SK-N-SH (cell line): ENCODE measurements at regions not wholly inside any gene's neighbourhood (a gene's known extent, or its start where the extent isn't known, plus 50 kb on each side); places are given as distances from the start of the nearest gene placed in this dataset.
"Not testable (repeated sequence)": the region's sequence is repeated elsewhere in the genome, so short reads cannot be mapped to it uniquely, and the experiment has no call there.

Source experiments
- CTCF ChIA-PET: fragments of 300-600, 350-600 bp; formaldehyde crosslinking; extraction: SDS; loops from one replicate; lab custom pipeline; 2021; lab: Yijun Ruan, JAX
- POLR2A ChIA-PET: fragments of 350-600 bp; sonication (Branson Sonifier 250); formaldehyde crosslinking; extraction: SDS; loops from one replicate; lab custom pipeline; 2020; ENCODE audit warnings: antibody characterized with exemption, inconsistent platforms; lab: Yijun Ruan, JAX
- DNase-seq: peaks from one replicate; pipeline ENCODE4 v3.0.0; 2012
- H2AFZ ChIP-seq: fragments of 200-600 bp; sonication (generic); 2 replicates; pipeline ENCODE4 v1.8.1; 2016; ENCODE audit warnings: antibody characterized with exemption, mild to moderate bottlenecking, low read depth
- H3F3A ChIP-seq: fragments of 200-600 bp; sonication (generic); replicated peaks from 2 replicates; pipeline ENCODE3; 2016; ENCODE audit warnings: antibody characterized with exemption, mild to moderate bottlenecking; ENCODE audit not compliant: insufficient read depth
- H3K27ac ChIP-seq, 2 experiments: fragments of 200-500 bp in 1 of 2; fragments of 200-600 bp in 1 of 2; sonication (Bioruptor generic) in 1 of 2; sonication (generic), shearing (Covaris generic) in 1 of 2; 2 replicates each; pipeline versions ENCODE4 v1.5.1 to v1.6.1; 2014 to 2016; ENCODE audit warnings: low read depth in 2 of 2, inconsistent platforms in 1 of 2, low read length in 1 of 2, mild to moderate bottlenecking in 1 of 2, mixed read lengths in 1 of 2
- H3K27me3 ChIP-seq: fragments of 200-600 bp; sonication (generic), shearing (Covaris generic); 2 replicates; pipeline ENCODE4 v1.6.1; 2016; ENCODE audit warnings: mixed run types; ENCODE audit not compliant: insufficient read depth
- H3K36me3 ChIP-seq, 2 experiments: fragments of 200-500 bp in 1 of 2; fragments of 200-600 bp in 1 of 2; sonication (Bioruptor generic) in 1 of 2; sonication (generic) in 1 of 2; replicated peaks in 1 of 2; 2 replicates each; pipeline versions ENCODE3 to v1.5.1; 2014 to 2016; ENCODE audit warnings: low read length in 1 of 2, mild to moderate bottlenecking in 1 of 2; ENCODE audit not compliant: insufficient read depth in 2 of 2, control insufficient read depth in 1 of 2
- H3K4me1 ChIP-seq, 2 experiments: fragments of 200-500 bp in 1 of 2; fragments of 200-600 bp in 1 of 2; sonication (Bioruptor generic) in 1 of 2; sonication (generic), shearing (Covaris generic) in 1 of 2; 2 replicates each; pipeline versions ENCODE4 v1.5.1 to v1.6.1; 2014 to 2016; ENCODE audit warnings: low read depth in 1 of 2, low read length in 1 of 2, mixed run types in 1 of 2; ENCODE audit not compliant: insufficient read depth in 2 of 2, control insufficient read depth in 1 of 2
- H3K4me2 ChIP-seq: fragments of 200-600 bp; sonication (generic), shearing (Covaris generic); 2 replicates; pipeline ENCODE4 v1.6.1; 2017; ENCODE audit warnings: mixed run types
- H3K4me3 ChIP-seq, 2 experiments: fragments of 200-500 bp in 1 of 2; fragments of 200-600 bp in 1 of 2; sonication (Bioruptor generic) in 1 of 2; sonication (generic), shearing (Covaris generic) in 1 of 2; 2 replicates each; pipeline versions ENCODE4 v1.5.1 to v1.8.1; 2014 to 2016; ENCODE audit warnings: low read depth in 2 of 2, inconsistent platforms in 1 of 2, low read length in 1 of 2, mild to moderate bottlenecking in 1 of 2, mixed read lengths in 1 of 2, moderate library complexity in 1 of 2
- H3K79me2 ChIP-seq: fragments of 200-600 bp; sonication (generic); 2 replicates; pipeline ENCODE4 v1.8.1; 2017; ENCODE audit warnings: mild to moderate bottlenecking; ENCODE audit not compliant: insufficient read depth
- H3K9ac ChIP-seq: fragments of 200-600 bp; sonication (generic); 2 replicates; pipeline ENCODE4 v1.6.1; 2017; ENCODE audit warnings: mixed run types
- H3K9me2 ChIP-seq: fragments of 200-600 bp; sonication (generic); 2 replicates; pipeline ENCODE4 v1.6.1; 2017; ENCODE audit warnings: mixed run types
- H3K9me3 ChIP-seq: fragments of 200-600 bp; sonication (generic); 2 replicates; pipeline ENCODE4 v1.6.1; 2017; ENCODE audit warnings: mixed run types, mild to moderate bottlenecking, moderate library complexity
- H4K20me1 ChIP-seq: fragments of 200-600 bp; sonication (generic); 2 replicates; pipeline ENCODE4 v1.6.1; 2017; ENCODE audit warnings: mild to moderate bottlenecking, mixed run types; ENCODE audit not compliant: insufficient read depth
- FOSL2 ChIP-seq: IDR thresholded peaks from 2 replicates; pipeline ENCODE4 v1.4.0; 2012; ENCODE audit warnings: low read depth, mild to moderate bottlenecking, moderate library complexity, borderline replicate concordance
- GABPA ChIP-seq: IDR thresholded peaks from 2 replicates; pipeline ENCODE4 v1.4.0; 2012; ENCODE audit warnings: low read depth, mild to moderate bottlenecking
- JUND ChIP-seq: IDR thresholded peaks from 2 replicates; pipeline ENCODE4 v1.4.0; 2012
- MEF2A ChIP-seq: IDR thresholded peaks from 2 replicates; pipeline ENCODE4 v1.4.0; 2012; ENCODE audit warnings: low read depth, borderline replicate concordance
- NFIC ChIP-seq: IDR thresholded peaks from 2 replicates; pipeline ENCODE4 v1.4.0; 2012; ENCODE audit warnings: borderline replicate concordance
- POLR2AphosphoS5 ChIP-seq: IDR thresholded peaks from 2 replicates; pipeline ENCODE4 v1.6.1; 2012; ENCODE audit warnings: low read depth, low read length
- TAF1 ChIP-seq: IDR thresholded peaks from 2 replicates; pipeline ENCODE4 v1.6.1; 2012; ENCODE audit warnings: low read depth, mild to moderate bottlenecking, low read length, moderate library complexity, borderline replicate concordance
- TCF12 ChIP-seq: IDR thresholded peaks from 2 replicates; pipeline ENCODE4 v1.4.0; 2012
- WGBS: methylation state at CpG from one replicate; pipeline ENCODE4 v1.1.6; 2017; ENCODE audit warnings: low lambda C conversion rate; 5-methylcytosine and 5-hydroxymethylcytosine counted together
- TF ChIP-seq, protein P1 (sequence below): IDR thresholded peaks from 2 replicates; pipeline ENCODE4 v1.4.0; 2012; ENCODE audit warnings: low read depth, borderline replicate concordance
- TF ChIP-seq, protein P2 (sequence below): IDR thresholded peaks from 2 replicates; pipeline ENCODE4 v1.6.1; 2012; ENCODE audit warnings: mild to moderate bottlenecking, low read depth, low read length, moderate library complexity
- TF ChIP-seq, protein P3 (sequence below): fragments of 200-600 bp; sonication (generic); IDR thresholded peaks from 2 replicates; pipeline ENCODE4 v1.6.1; 2017; ENCODE audit warnings: antibody characterized with exemption, mild to moderate bottlenecking, moderate library complexity
- TF ChIP-seq, protein P4 (sequence below): IDR thresholded peaks from 2 replicates; pipeline ENCODE4 v1.4.0; 2012; ENCODE audit warnings: low read depth

DNA sequence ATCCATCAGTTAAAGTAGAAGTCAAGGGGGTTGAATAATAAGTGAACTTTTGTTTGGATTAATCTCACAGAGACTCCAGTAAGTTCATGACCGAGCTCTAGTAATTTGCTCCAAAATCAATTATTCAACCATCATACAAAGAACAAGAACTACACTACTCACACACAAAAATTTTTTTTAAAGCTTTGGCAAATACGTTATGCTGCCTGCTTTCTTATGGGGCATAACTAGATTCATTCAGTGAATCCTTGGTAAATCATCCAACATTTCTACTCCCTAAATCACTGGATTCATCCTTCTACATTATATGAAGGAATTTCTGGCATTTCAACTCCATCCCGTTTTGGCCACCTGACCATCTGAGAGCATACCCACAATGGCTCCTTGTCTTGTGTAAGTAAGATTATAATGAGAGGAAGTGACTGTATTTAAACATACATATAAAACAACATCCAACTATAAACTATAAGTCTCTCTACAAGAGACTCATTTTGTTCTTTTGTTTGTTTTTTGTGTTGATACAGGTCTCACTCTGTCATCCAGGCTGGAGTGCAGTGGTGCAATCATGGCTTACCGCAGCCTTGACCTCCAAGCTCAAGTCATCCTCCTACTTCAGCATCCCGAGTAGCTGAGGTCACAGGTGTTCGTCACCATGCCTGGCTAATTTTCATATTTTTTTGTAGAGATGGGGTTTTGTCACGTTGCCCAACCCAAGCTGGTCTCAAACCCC lies 144.2 kb upstream of the LRRTM4 start:
- Histone ChIP-seq H3K9me3 (no peaks in the 10 kb centered on the region; the same call in 1 of the 2 replicates), H3K4me2 (no peak overlapping the region), H3K9me2 (no peaks in the 10 kb centered on the region), H3K9ac (no peak overlapping the region), H3K4me3 (no peak overlapping the region), H4K20me1 (no peaks in the 10 kb centered on the region), H3K27ac (no peak overlapping the region), H3K4me1 (no peaks in the 10 kb centered on the region), H3K27me3 (no peaks in the 10 kb centered on the region), H2AFZ (no peak overlapping the region), H3K79me2 (no peaks in the 10 kb centered on the region), H3F3A (no peaks in the 10 kb centered on the region), H3K36me3 (no peaks in the 10 kb centered on the region)
- TF ChIP-seq, protein P1, sequence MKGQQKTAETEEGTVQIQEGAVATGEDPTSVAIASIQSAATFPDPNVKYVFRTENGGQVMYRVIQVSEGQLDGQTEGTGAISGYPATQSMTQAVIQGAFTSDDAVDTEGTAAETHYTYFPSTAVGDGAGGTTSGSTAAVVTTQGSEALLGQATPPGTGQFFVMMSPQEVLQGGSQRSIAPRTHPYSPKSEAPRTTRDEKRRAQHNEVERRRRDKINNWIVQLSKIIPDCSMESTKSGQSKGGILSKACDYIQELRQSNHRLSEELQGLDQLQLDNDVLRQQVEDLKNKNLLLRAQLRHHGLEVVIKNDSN = no peak
- TF ChIP-seq, protein P2, sequence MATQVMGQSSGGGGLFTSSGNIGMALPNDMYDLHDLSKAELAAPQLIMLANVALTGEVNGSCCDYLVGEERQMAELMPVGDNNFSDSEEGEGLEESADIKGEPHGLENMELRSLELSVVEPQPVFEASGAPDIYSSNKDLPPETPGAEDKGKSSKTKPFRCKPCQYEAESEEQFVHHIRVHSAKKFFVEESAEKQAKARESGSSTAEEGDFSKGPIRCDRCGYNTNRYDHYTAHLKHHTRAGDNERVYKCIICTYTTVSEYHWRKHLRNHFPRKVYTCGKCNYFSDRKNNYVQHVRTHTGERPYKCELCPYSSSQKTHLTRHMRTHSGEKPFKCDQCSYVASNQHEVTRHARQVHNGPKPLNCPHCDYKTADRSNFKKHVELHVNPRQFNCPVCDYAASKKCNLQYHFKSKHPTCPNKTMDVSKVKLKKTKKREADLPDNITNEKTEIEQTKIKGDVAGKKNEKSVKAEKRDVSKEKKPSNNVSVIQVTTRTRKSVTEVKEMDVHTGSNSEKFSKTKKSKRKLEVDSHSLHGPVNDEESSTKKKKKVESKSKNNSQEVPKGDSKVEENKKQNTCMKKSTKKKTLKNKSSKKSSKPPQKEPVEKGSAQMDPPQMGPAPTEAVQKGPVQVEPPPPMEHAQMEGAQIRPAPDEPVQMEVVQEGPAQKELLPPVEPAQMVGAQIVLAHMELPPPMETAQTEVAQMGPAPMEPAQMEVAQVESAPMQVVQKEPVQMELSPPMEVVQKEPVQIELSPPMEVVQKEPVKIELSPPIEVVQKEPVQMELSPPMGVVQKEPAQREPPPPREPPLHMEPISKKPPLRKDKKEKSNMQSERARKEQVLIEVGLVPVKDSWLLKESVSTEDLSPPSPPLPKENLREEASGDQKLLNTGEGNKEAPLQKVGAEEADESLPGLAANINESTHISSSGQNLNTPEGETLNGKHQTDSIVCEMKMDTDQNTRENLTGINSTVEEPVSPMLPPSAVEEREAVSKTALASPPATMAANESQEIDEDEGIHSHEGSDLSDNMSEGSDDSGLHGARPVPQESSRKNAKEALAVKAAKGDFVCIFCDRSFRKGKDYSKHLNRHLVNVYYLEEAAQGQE = no peak
- TF ChIP-seq GABPA = no peak
- TF ChIP-seq, protein P3, sequence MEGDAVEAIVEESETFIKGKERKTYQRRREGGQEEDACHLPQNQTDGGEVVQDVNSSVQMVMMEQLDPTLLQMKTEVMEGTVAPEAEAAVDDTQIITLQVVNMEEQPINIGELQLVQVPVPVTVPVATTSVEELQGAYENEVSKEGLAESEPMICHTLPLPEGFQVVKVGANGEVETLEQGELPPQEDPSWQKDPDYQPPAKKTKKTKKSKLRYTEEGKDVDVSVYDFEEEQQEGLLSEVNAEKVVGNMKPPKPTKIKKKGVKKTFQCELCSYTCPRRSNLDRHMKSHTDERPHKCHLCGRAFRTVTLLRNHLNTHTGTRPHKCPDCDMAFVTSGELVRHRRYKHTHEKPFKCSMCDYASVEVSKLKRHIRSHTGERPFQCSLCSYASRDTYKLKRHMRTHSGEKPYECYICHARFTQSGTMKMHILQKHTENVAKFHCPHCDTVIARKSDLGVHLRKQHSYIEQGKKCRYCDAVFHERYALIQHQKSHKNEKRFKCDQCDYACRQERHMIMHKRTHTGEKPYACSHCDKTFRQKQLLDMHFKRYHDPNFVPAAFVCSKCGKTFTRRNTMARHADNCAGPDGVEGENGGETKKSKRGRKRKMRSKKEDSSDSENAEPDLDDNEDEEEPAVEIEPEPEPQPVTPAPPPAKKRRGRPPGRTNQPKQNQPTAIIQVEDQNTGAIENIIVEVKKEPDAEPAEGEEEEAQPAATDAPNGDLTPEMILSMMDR = no peak
- TF ChIP-seq, protein P4, sequence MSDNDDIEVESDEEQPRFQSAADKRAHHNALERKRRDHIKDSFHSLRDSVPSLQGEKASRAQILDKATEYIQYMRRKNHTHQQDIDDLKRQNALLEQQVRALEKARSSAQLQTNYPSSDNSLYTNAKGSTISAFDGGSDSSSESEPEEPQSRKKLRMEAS = no peak
- no peak for TF ChIP-seq POLR2AphosphoS5
- no peak for TF ChIP-seq MEF2A
- no peak for TF ChIP-seq TAF1
- TF ChIP-seq NFIC = no peak
- TF ChIP-seq TCF12 = no peak
- TF ChIP-seq JUND = no peak
- no peak for TF ChIP-seq FOSL2
- CTCF ChIA-PET = no interaction called here
- POLR2A ChIA-PET = no interaction called here
- no peak for DNase-seq
- 20% methylated on average over 7 of the region's 7 CpGs for WGBS

DNA sequence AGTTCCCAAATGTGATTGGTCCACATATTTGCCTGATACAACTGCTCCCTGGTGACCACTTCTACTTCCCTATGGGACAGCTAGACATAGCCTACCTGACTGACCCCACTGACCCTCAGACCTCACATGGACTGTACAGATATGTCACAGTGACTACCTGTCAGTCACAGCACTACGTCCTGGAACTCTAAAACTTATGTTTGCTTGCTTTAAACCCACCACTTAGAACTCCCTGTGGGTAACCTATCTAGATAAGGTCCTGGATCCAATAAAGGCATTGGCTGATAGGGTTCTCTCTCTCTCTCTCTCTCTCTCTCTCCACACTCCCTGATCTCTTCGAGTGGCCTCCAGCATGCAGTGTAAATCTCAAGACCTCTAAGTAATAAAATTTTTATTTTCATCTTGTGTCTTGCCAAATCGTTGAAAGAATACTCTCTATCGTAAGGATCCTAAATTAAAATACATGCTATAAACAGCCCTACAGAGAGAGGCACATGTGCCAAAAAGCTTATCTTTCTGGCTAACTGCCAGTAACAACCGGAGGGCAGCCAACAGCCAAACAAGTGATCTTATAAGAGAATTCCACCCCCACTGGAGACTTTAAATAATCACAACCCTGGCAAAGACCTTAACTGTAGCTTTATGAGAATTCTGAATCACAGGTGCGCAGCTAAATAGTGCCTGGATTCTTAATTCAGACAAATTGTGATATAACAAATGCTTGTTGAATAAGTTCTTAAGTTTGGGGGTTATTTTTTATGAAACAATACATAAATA lies 162.6 kb upstream of the LRRTM4 start:
- H3F3A ChIP-seq, H3K79me2 ChIP-seq, H3K4me2 ChIP-seq, H3K4me1 ChIP-seq, H3K9ac ChIP-seq, H3K9me2 ChIP-seq, H3K27ac ChIP-seq, H3K4me3 ChIP-seq, H3K9me3 ChIP-seq, POLR2A ChIA-PET, DNase-seq, H2AFZ ChIP-seq, H4K20me1 ChIP-seq, H3K27me3 ChIP-seq, H3K36me3 ChIP-seq, CTCF ChIA-PET: not testable (repeated sequence)
- WGBS = 12% methylated on average over 6 of the region's 6 CpGs
